ENCODE measurements at regions not wholly inside any gene's neighbourhood (a gene's known extent, or its start where the extent isn't known, plus 50 kb on each side); places are given as distances from the start of the nearest gene placed in this dataset.

- Mint-ChIP-seq H3K4me1 (ENCODE audit: insufficient read depth, unreplicated experiment) (no peaks in the 10 kb centered on the region), H3K4me3 (ENCODE audit: unreplicated experiment) (no peak overlapping the region), H3K27ac (ENCODE audit: low read depth, unreplicated experiment) (no peak overlapping the region), H3K36me3 (ENCODE audit: insufficient read depth, unreplicated experiment) (no peaks in the 10 kb centered on the region), H3K27me3 (ENCODE audit: insufficient read depth, unreplicated experiment) (no peaks in the 10 kb centered on the region), H3K9me3 (ENCODE audit: unreplicated experiment) (no peaks in the 10 kb centered on the region)
- intact Hi-C loops (cut with micrococcal nuclease), result no loop called here
- ChIA-PET CTCF (no interaction called here), POLR2A (no interaction called here)
- BruUV-seq (replicated peaks), result no TSS peak
- no peak for TF ChIP-seq CTCF (IDR thresholded peaks at IDR 0.05; ENCODE audit: unreplicated experiment)
- DNase-seq (ENCODE audit: unreplicated experiment), result no peak
These were observed 298.0 kb downstream of the GPAT3 start for GRCh38 chr4:83833920-83834319.

- intact Hi-C loops (cut with micrococcal nuclease), result no loop called here
- Mint-ChIP-seq H3K4me1 (ENCODE audit: insufficient read depth, unreplicated experiment) (no peaks in the 10 kb centered on the region), H3K27me3 (ENCODE audit: insufficient read depth, unreplicated experiment) (no peaks in the 10 kb centered on the region), H3K4me3 (ENCODE audit: unreplicated experiment) (no peak overlapping the region), H3K27ac (ENCODE audit: low read depth, unreplicated experiment) (no peak overlapping the region), H3K36me3 (ENCODE audit: insufficient read depth, unreplicated experiment) (no peaks in the 10 kb centered on the region), H3K9me3 (ENCODE audit: unreplicated experiment) (no peaks in the 10 kb centered on the region)
- no peak for TF ChIP-seq CTCF (IDR thresholded peaks at IDR 0.05; ENCODE audit: unreplicated experiment)
- no peak for DNase-seq (ENCODE audit: unreplicated experiment)
- POLR2A ChIA-PET, result no interaction called here
- BruUV-seq (replicated peaks), result no TSS peak
- CTCF ChIA-PET, result interaction anchor here (0.6 to 1.1 kb wide), 3 partner anchors 188 to 439 kb away, joined by 3 read pairs; no protein-coding TSS in a partner anchor
These were observed 296.4 kb downstream of the GPAT3 start for GRCh38 chr4:83832110-83832825.

- Mint-ChIP-seq H3K27ac (ENCODE audit: low read depth, unreplicated experiment) (no peak overlapping the region), H3K9me3 (ENCODE audit: unreplicated experiment) (no peaks in the 10 kb centered on the region), H3K27me3 (ENCODE audit: insufficient read depth, unreplicated experiment) (no peaks in the 10 kb centered on the region), H3K4me1 (ENCODE audit: insufficient read depth, unreplicated experiment) (no peaks in the 10 kb centered on the region), H3K4me3 (ENCODE audit: unreplicated experiment) (no peak overlapping the region), H3K36me3 (ENCODE audit: insufficient read depth, unreplicated experiment) (no peaks in the 10 kb centered on the region)
- intact Hi-C loops (cut with micrococcal nuclease), result no loop called here
- no TSS peak for BruUV-seq (replicated peaks)
- DNase-seq (ENCODE audit: unreplicated experiment), result no peak
- POLR2A ChIA-PET, result interaction anchor here (0.8 kb wide), 1 partner anchor 12 kb away, joined by 3 read pairs; no protein-coding TSS in a partner anchor
- CTCF ChIA-PET, result interaction anchor here (0.7 to 1.5 kb wide), 3 partner anchors 17 to 439 kb away, joined by 3 read pairs; no protein-coding TSS in a partner anchor
- TF ChIP-seq CTCF (IDR thresholded peaks at IDR 0.05; ENCODE audit: unreplicated experiment), result no peak
These were observed 295.7 kb downstream of the GPAT3 start for GRCh38 chr4:83831588-83831987.

- CTCF ChIA-PET, result interaction anchor here (1.4 to 1.5 kb wide), 2 partner anchors 10 to 15 kb away, joined by 3 read pairs; no protein-coding TSS in a partner anchor
- POLR2A ChIA-PET, result interaction anchor here (0.7 kb wide), 1 partner anchor 14 kb away, joined by 3 read pairs; no protein-coding TSS in a partner anchor
- Mint-ChIP-seq H3K4me3 (ENCODE audit: unreplicated experiment) (no peak overlapping the region), H3K4me1 (ENCODE audit: insufficient read depth, unreplicated experiment) (no peaks in the 10 kb centered on the region), H3K36me3 (ENCODE audit: insufficient read depth, unreplicated experiment) (no peaks in the 10 kb centered on the region), H3K27ac (ENCODE audit: low read depth, unreplicated experiment) (no peak overlapping the region), H3K27me3 (ENCODE audit: insufficient read depth, unreplicated experiment) (no peaks in the 10 kb centered on the region), H3K9me3 (ENCODE audit: unreplicated experiment) (no peaks in the 10 kb centered on the region)
- intact Hi-C loops (cut with micrococcal nuclease), result no loop called here
- DNase-seq (ENCODE audit: unreplicated experiment), result no peak
- no TSS peak for BruUV-seq (replicated peaks)
- no peak for TF ChIP-seq CTCF (IDR thresholded peaks at IDR 0.05; ENCODE audit: unreplicated experiment)
These were observed 294.4 kb downstream of the GPAT3 start for GRCh38 chr4:83830138-83830888.

All from MCF 10A (cell line).